IMR-90 (cell line): ENCODE measurements at regions not wholly inside any gene's neighbourhood (a gene's known extent, or its start where the extent isn't known, plus 50 kb on each side); places are given as distances from the start of the nearest gene placed in this dataset.

ENCODE experiments used
- ATAC-seq: fragments of 200-7000 bp; cut with Tn5 transposase; 2 replicates; pipeline ENCODE4 v1.9.1; 2020; ENCODE audit warnings: low read depth, mild to moderate bottlenecking, moderate library complexity
- BruUV-seq: library from RNA; stranded (reverse); fragments of 400-500 nt; replicated peaks from 2 replicates; lab custom pipeline; 2021; lab: Mats Ljungman, UMichigan
- CTCF ChIA-PET: fragments of 300-600 bp; formaldehyde crosslinking; extraction: SDS; loops from one replicate; lab custom pipeline; 2021; ENCODE audit warnings: antibody characterized with exemption; lab: Yijun Ruan, JAX
- POLR2A ChIA-PET: fragments of 300-600 bp; sonication (Branson Sonifier 250); formaldehyde crosslinking; loops from one replicate; lab custom pipeline; 2022; ENCODE audit warnings: antibody characterized with exemption; ENCODE audit not compliant: unreplicated experiment; lab: Charles Lee
- DNase-seq: peaks from one replicate; pipeline ENCODE4 v3.0.0; 2013
- H2AFZ ChIP-seq: replicated peaks from 2 replicates; pipeline ENCODE3; 2013; ENCODE audit warnings: low read length, mild to moderate bottlenecking; ENCODE audit not compliant: poor library complexity
- H2AK5ac ChIP-seq: 2 replicates; pipeline ENCODE4 v1.6.1; 2013; ENCODE audit warnings: low read depth, low read length, inconsistent platforms
- H2AK9ac ChIP-seq: replicated peaks from 2 replicates; pipeline ENCODE3; 2013; ENCODE audit warnings: mild to moderate bottlenecking, low read depth, low read length, moderate library complexity; ENCODE audit not compliant: poor library complexity
- H2BK120ac ChIP-seq: 2 replicates; pipeline ENCODE4 v1.6.1; 2013; ENCODE audit warnings: low read depth, low read length, inconsistent platforms
- H2BK15ac ChIP-seq: 3 replicates; pipeline ENCODE4 v1.6.1; 2013; ENCODE audit warnings: low read depth, low read length, inconsistent platforms
- H2BK20ac ChIP-seq: 2 replicates; pipeline ENCODE4 v1.6.1; 2013; ENCODE audit warnings: low read depth, mild to moderate bottlenecking, inconsistent platforms, low read length, moderate library complexity
- H2BK5ac ChIP-seq: 2 replicates; pipeline ENCODE4 v1.6.1; 2013; ENCODE audit warnings: mild to moderate bottlenecking, low read depth, low read length, inconsistent platforms; ENCODE audit not compliant: poor library complexity, severe bottlenecking
- H3K14ac ChIP-seq: replicated peaks from 2 replicates; pipeline ENCODE4 v1.6.1; 2013; ENCODE audit warnings: low read depth, low read length, inconsistent platforms
- H3K18ac ChIP-seq: 2 replicates; pipeline ENCODE4 v1.6.1; 2013; ENCODE audit warnings: low read depth, low read length, control low read depth
- H3K23ac ChIP-seq: 2 replicates; pipeline ENCODE4 v1.6.1; 2013; ENCODE audit warnings: low read depth, low read length, inconsistent platforms
- H3K27ac ChIP-seq: 2 replicates; pipeline ENCODE4 v1.5.1; 2013; ENCODE audit warnings: mild to moderate bottlenecking, control low read depth, low read length; ENCODE audit not compliant: insufficient read depth
- H3K27me3 ChIP-seq: 2 replicates; pipeline ENCODE4 v1.6.1; 2013; ENCODE audit warnings: low read length; ENCODE audit not compliant: control insufficient read depth, insufficient read depth
- H3K36me3 ChIP-seq: 2 replicates; pipeline ENCODE4 v1.6.1; 2013; ENCODE audit warnings: low read length, mixed read lengths; ENCODE audit not compliant: control insufficient read depth, insufficient read depth
- H3K4ac ChIP-seq: 2 replicates; pipeline ENCODE4 v1.6.1; 2013; ENCODE audit warnings: low read depth, low read length, inconsistent platforms
- H3K4me1 ChIP-seq: 2 replicates; pipeline ENCODE4 v1.6.1; 2013; ENCODE audit warnings: low read length, mixed read lengths; ENCODE audit not compliant: control insufficient read depth, insufficient read depth
- H3K4me2 ChIP-seq: 2 replicates; pipeline ENCODE4 v1.6.1; 2013; ENCODE audit warnings: low read depth, mild to moderate bottlenecking, control low read depth, low read length, moderate library complexity
- H3K4me3 ChIP-seq: 2 replicates; pipeline ENCODE4 v1.5.1; 2013; ENCODE audit warnings: low read depth, mild to moderate bottlenecking, control low read depth, low read length, moderate library complexity; ENCODE audit not compliant: insufficient read depth
- H3K56ac ChIP-seq: 2 replicates; pipeline ENCODE4 v1.6.1; 2013; ENCODE audit warnings: low read length, inconsistent platforms; ENCODE audit not compliant: insufficient read depth; ENCODE audit errors: extremely low read depth
- H3K79me1 ChIP-seq, 2 experiments: 2 replicates each; pipeline ENCODE4 v1.6.1; 2013; ENCODE audit warnings: low read length in 2 of 2, inconsistent platforms in 1 of 2, low read depth in 1 of 2
- H3K9ac ChIP-seq: 2 replicates; pipeline ENCODE4 v1.6.1; 2013; ENCODE audit warnings: low read depth, low read length, control low read depth
- H3K9me1 ChIP-seq: 2 replicates; pipeline ENCODE4 v1.6.1; 2013; ENCODE audit warnings: low read length, inconsistent platforms; ENCODE audit not compliant: insufficient read depth
- H3K9me3 ChIP-seq: 2 replicates; pipeline ENCODE4 v1.6.1; 2013; ENCODE audit warnings: low read length; ENCODE audit not compliant: control insufficient read depth, insufficient read depth
- H4K20me1 ChIP-seq: 2 replicates; pipeline ENCODE4 v1.6.1; 2013; ENCODE audit warnings: low read length, inconsistent platforms; ENCODE audit not compliant: insufficient read depth
- H4K5ac ChIP-seq: 2 replicates; pipeline ENCODE4 v1.6.1; 2013; ENCODE audit warnings: mild to moderate bottlenecking, low read depth, low read length, control low read depth
- H4K8ac ChIP-seq, 2 experiments: 2 replicates each; pipeline ENCODE4 v1.6.1; 2013; ENCODE audit warnings: low read depth in 2 of 2, low read length in 2 of 2, control low read depth in 1 of 2, inconsistent platforms in 1 of 2
- H4K91ac ChIP-seq: 2 replicates; pipeline ENCODE4 v1.6.1; 2013; ENCODE audit warnings: low read depth, low read length, inconsistent platforms; ENCODE audit not compliant: insufficient read depth
- CHD1 ChIP-seq: IDR thresholded peaks from 2 replicates; pipeline ENCODE4 v1.6.1; 2012; ENCODE audit warnings: low read depth, low read length, improper control_type of control experiment
- FOS ChIP-seq: fragments of 150-350 bp; IDR thresholded peaks from 2 replicates; pipeline ENCODE4 v1.6.1; 2016; ENCODE audit warnings: low read depth, low read length
- MAFK ChIP-seq: IDR thresholded peaks from 2 replicates; pipeline ENCODE4 v1.6.1; 2012; ENCODE audit warnings: low read depth, low read length, improper control_type of control experiment
- MXI1 ChIP-seq: IDR thresholded peaks from 2 replicates; pipeline ENCODE4 v1.6.1; 2012; ENCODE audit warnings: low read depth, mild to moderate bottlenecking, low read length, moderate library complexity, borderline replicate concordance
- NFE2L2 ChIP-seq: fragments of 150-350 bp; IDR thresholded peaks from 2 replicates; pipeline ENCODE4 v1.6.1; 2016; ENCODE audit warnings: low read depth, mild to moderate bottlenecking, low read length
- POLR2A ChIP-seq: IDR thresholded peaks from 2 replicates; pipeline ENCODE4 v1.6.1; 2012; ENCODE audit warnings: mild to moderate bottlenecking, low read depth, low read length
- RAD21 ChIP-seq: IDR thresholded peaks from 2 replicates; pipeline ENCODE4 v1.6.1; 2012; ENCODE audit warnings: low read length, improper control_type of control experiment
- RCOR1 ChIP-seq: IDR thresholded peaks from 2 replicates; pipeline ENCODE4 v1.6.1; 2012; ENCODE audit warnings: mild to moderate bottlenecking, low read length, improper control_type of control experiment; ENCODE audit not compliant: insufficient replicate concordance
- RFX5 ChIP-seq: IDR thresholded peaks from 2 replicates; pipeline ENCODE4 v1.8.0; 2012; ENCODE audit warnings: low read depth, mild to moderate bottlenecking, low read length, moderate library complexity
- SMC3 ChIP-seq: fragments of 150-350 bp; IDR thresholded peaks from 2 replicates; pipeline ENCODE4 v1.6.1; 2016; ENCODE audit warnings: low read depth, mild to moderate bottlenecking, antibody characterized with exemption, low read length, moderate library complexity
- USF2 ChIP-seq: fragments of 150-350 bp; IDR thresholded peaks from 2 replicates; pipeline ENCODE4 v1.6.1; 2017; ENCODE audit warnings: mild to moderate bottlenecking, antibody characterized with exemption, low read length, low read depth
- WGBS, 2 experiments: methylation state at CpG; one replicate each; pipeline versions ENCODE4 v1.1.5 to v1.1.7; 2013; ENCODE audit warnings: missing lambda C conversion rate in 2 of 2; ENCODE audit not compliant: insufficient read length in 1 of 2; ENCODE audit errors: extremely low coverage in 2 of 2; 5-methylcytosine and 5-hydroxymethylcytosine counted together
- dilution Hi-C: fragments of 300-500 bp; cut with HindIII; formaldehyde crosslinking; loops from one replicate; pipeline ENCODE4 v1.14.3; 2018; ENCODE audit warnings: low sequenced_read_pairs; ENCODE audit not compliant: unreplicated experiment
- in situ Hi-C: fragments of 300-500 bp; cut with MboI; formaldehyde crosslinking; loops from 3 replicates; pipeline ENCODE4 v1.14.3; 2019; ENCODE audit warnings: low sequenced_read_pairs, inconsistent platforms, mixed read lengths
- intact Hi-C: fragments of 100-400 bp; cut with micrococcal nuclease; formaldehyde crosslinking; loops from 2 replicates; pipeline ENCODE4 v1.10.0; 2022
- TF ChIP-seq, protein P1 (sequence below): conservative IDR thresholded peaks from 2 replicates; pipeline ENCODE4 v1.5.1; 2012; ENCODE audit warnings: mild to moderate bottlenecking, low read depth, low read length, improper control_type of control experiment

GRCh38 chr5:27387535-27388073 lies 349.2 kb upstream of the CDH9 start:
- H3K18ac ChIP-seq: no peak overlapping the region
- H3K4me1 ChIP-seq: no peaks in the 10 kb centered on the region
- DNase-seq: no peak
- H3K4ac ChIP-seq: no peak overlapping the region
- no peak overlapping the region for H4K91ac ChIP-seq
- H3K23ac ChIP-seq: no peak overlapping the region
- no peak for ATAC-seq
- no peak overlapping the region for H2BK15ac ChIP-seq
- H2BK120ac ChIP-seq: no peak overlapping the region
- no peak overlapping the region for H3K9ac ChIP-seq
- ChIA-PET CTCF (no interaction called here), POLR2A (no interaction called here)
- no peak overlapping the region for H4K5ac ChIP-seq
- H2AK5ac ChIP-seq: no peak overlapping the region
- no peak for TF ChIP-seq SMC3
- no peak for TF ChIP-seq CHD1
- no peak for TF ChIP-seq RFX5
- no peak for TF ChIP-seq MXI1
- no peak for TF ChIP-seq POLR2A
- TF ChIP-seq NFE2L2: no peak
- TF ChIP-seq USF2: no peak
- TF ChIP-seq, protein P1, sequence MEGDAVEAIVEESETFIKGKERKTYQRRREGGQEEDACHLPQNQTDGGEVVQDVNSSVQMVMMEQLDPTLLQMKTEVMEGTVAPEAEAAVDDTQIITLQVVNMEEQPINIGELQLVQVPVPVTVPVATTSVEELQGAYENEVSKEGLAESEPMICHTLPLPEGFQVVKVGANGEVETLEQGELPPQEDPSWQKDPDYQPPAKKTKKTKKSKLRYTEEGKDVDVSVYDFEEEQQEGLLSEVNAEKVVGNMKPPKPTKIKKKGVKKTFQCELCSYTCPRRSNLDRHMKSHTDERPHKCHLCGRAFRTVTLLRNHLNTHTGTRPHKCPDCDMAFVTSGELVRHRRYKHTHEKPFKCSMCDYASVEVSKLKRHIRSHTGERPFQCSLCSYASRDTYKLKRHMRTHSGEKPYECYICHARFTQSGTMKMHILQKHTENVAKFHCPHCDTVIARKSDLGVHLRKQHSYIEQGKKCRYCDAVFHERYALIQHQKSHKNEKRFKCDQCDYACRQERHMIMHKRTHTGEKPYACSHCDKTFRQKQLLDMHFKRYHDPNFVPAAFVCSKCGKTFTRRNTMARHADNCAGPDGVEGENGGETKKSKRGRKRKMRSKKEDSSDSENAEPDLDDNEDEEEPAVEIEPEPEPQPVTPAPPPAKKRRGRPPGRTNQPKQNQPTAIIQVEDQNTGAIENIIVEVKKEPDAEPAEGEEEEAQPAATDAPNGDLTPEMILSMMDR: no peak
- TF ChIP-seq FOS: no peak
- no peak for TF ChIP-seq RCOR1
- no peak for TF ChIP-seq MAFK
- TF ChIP-seq RAD21: no peak
- dilution Hi-C loops (no loop called here), in situ Hi-C loops (no loop called here), intact Hi-C loops (no loop called here)
- H3K27me3 ChIP-seq: no peaks in the 10 kb centered on the region
- no peaks in the 10 kb centered on the region for H3K79me1 ChIP-seq
- H4K8ac ChIP-seq: no peak overlapping the region
- no peak overlapping the region for H3K27ac ChIP-seq
- BruUV-seq: no TSS peak
- no peaks in the 10 kb centered on the region for H4K20me1 ChIP-seq
- H3K14ac ChIP-seq: no peak overlapping the region
- no peak overlapping the region for H3K56ac ChIP-seq
- no peak overlapping the region for H3K4me3 ChIP-seq
- WGBS, 2 experiments: no CpG with 5 or more reads among the region's 3 CpGs
- H3K9me1 ChIP-seq: no peaks in the 10 kb centered on the region
- no peaks in the 10 kb centered on the region for H3K9me3 ChIP-seq
- H2AFZ ChIP-seq: no peak overlapping the region
- no peak overlapping the region for H2BK20ac ChIP-seq
- no peak overlapping the region for H2BK5ac ChIP-seq
- H3K36me3 ChIP-seq: no peaks in the 10 kb centered on the region
- H2AK9ac ChIP-seq: no peak overlapping the region
- no peak overlapping the region for H3K4me2 ChIP-seq
